ENCODE measurements at regions not wholly inside any gene's neighbourhood (a gene's known extent, or its start where the extent isn't known, plus 50 kb on each side); places are given as distances from the start of the nearest gene placed in this dataset.

DNA sequence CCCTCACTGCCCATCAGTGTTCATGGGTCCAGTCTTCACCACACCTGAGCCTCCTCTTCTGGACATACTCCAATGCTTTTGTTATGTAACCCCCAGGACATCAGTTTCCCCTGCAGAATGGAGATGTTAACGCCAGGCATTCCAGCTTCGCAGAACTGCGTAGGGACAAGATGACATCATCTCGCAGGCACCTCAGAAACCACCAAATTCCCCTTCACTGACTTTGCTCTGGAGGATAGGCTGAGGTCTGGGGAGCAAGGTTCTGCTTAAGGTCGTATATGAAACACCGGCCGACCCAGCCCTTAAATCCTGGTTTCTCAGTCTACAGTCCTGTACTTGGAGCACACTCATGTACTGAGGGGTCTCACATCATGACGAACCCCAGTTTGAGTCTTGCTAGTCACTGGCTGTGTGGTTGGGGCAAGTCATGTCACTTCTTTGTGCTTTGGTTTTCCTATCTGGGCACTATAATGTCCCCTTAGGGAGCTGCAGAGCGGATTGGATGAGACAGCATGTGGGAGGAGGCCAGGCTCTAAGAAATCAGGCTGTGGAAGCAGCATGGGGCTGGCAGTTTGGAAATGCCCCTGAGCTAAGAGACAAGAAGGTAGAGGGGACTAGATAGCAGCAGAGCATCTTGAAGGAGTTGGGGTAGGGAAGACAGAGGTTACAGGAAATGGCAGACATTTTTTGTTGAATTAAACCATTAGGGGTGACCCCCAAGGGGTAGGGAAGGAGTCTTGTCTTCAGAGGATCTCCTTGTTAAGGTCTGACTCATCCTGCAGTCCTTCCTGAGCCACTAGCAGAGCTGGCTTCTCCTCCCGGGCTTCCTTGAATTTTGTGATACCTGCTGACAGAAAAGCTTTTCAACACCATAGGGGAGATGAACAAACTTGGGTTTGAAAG is 138.3 kb downstream of the FOXD2 start:
- POLR2A ChIA-PET (ENCODE audit: unreplicated experiment) = no interaction called here
- Histone ChIP-seq H3F3A (ENCODE audit: low read length, unreplicated experiment) (no peaks in the 10 kb centered on the region), H3K9me3 (ENCODE audit: low read length) (no peaks in the 10 kb centered on the region), H3K9me2 (replicated peaks; ENCODE audit: low read length) (no peaks in the 10 kb centered on the region), H4K20me1 (ENCODE audit: low read length) (no peaks in the 10 kb centered on the region), H3K4me1 (ENCODE audit: insufficient read depth, low read length) (0 out of 2 replicates have a peak, but pooled peaks cover 4% of the 10 kb centered on the region), H2AFZ (ENCODE audit: low read length) (no peak overlapping the region), H3K79me2 (ENCODE audit: low read length) (no peaks in the 10 kb centered on the region), H3K4me3 (ENCODE audit: low read length) (no peak overlapping the region), H3K36me3 (ENCODE audit: low read depth, low read length) (no peaks in the 10 kb centered on the region), H3K27ac (ENCODE audit: low read length) (no peak overlapping the region), H3K9ac (ENCODE audit: low read length) (no peak overlapping the region), H3K27me3 (ENCODE audit: low read length) (peaks cover 29% of the 10 kb centered on the region), H3K4me2 (ENCODE audit: low read length) (no peak overlapping the region)
- TF ChIP-seq EZH2phosphoT487 (IDR thresholded peaks at IDR 0.05; ENCODE audit: borderline replicate concordance, low read length) (no peak), CTCF (conservative IDR thresholded peaks at IDR 0.05; ENCODE audit: low read depth, low read length) (no peak), EZH2 (IDR thresholded peaks at IDR 0.05; ENCODE audit: low read length, unreplicated experiment) (no peak)
- DNase-seq (no peak), ATAC-seq (no peak)
- CTCF ChIA-PET = no interaction called here
- intact Hi-C loops (cut with micrococcal nuclease) = no loop called here
- BruUV-seq (replicated peaks) = no TSS peak

DNA sequence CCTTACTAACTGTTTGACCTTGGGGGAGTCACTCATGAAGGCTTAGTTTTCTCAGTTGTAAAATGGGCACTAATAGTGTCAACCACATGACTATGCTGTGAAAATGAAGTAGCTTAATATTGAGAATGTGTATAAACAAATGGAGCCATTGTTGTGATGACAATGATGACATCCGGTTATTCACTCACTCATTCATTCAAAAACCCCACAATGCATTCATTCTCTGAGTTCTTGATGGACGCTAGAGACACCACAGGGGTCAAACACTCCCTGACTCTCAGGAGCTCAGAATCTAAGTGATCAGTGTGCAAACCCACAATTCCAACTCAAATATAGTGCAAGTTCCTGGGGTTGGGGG is 138.9 kb downstream of the FOXD2 start:
- POLR2A ChIA-PET (ENCODE audit: unreplicated experiment) = no interaction called here
- intact Hi-C loops (cut with micrococcal nuclease) = no loop called here
- Histone ChIP-seq H3K79me2 (ENCODE audit: low read length) (no peaks in the 10 kb centered on the region), H3K27ac (ENCODE audit: low read length) (no peak overlapping the region), H3K4me2 (ENCODE audit: low read length) (no peak overlapping the region), H3K36me3 (ENCODE audit: low read depth, low read length) (no peaks in the 10 kb centered on the region), H3K4me1 (ENCODE audit: insufficient read depth, low read length) (0 out of 2 replicates have a peak, but pooled peaks cover 4% of the 10 kb centered on the region), H3K27me3 (ENCODE audit: low read length) (peaks cover 35% of the 10 kb centered on the region), H2AFZ (ENCODE audit: low read length) (no peak overlapping the region), H3F3A (ENCODE audit: low read length, unreplicated experiment) (no peaks in the 10 kb centered on the region), H3K9me2 (replicated peaks; ENCODE audit: low read length) (no peaks in the 10 kb centered on the region), H3K9ac (ENCODE audit: low read length) (no peak overlapping the region), H3K4me3 (ENCODE audit: low read length) (no peak overlapping the region), H4K20me1 (ENCODE audit: low read length) (no peaks in the 10 kb centered on the region), H3K9me3 (ENCODE audit: low read length) (no peaks in the 10 kb centered on the region)
- no peak for TF ChIP-seq CTCF (conservative IDR thresholded peaks at IDR 0.05; ENCODE audit: low read depth, low read length)
- TF ChIP-seq EZH2 (IDR thresholded peaks at IDR 0.05; ENCODE audit: low read length, unreplicated experiment) = no peak
- no peak for TF ChIP-seq EZH2phosphoT487 (IDR thresholded peaks at IDR 0.05; ENCODE audit: borderline replicate concordance, low read length)
- no peak for ATAC-seq
- CTCF ChIA-PET = no interaction called here
- DNase-seq = no peak
- no TSS peak for BruUV-seq (replicated peaks)
